Fibroblast of pulmonary artery (primary cell): ENCODE measurements at regions not wholly inside any gene's neighbourhood (a gene's known extent, or its start where the extent isn't known, plus 50 kb on each side); places are given as distances from the start of the nearest gene placed in this dataset.
"Not testable (repeated sequence)": the region's sequence is repeated elsewhere in the genome, so short reads cannot be mapped to it uniquely, and the experiment has no call there.

Source experiments
- DNase-seq: peaks from one replicate; pipeline ENCODE4 v3.0.0-alpha.2; 2010; ENCODE audit warnings: low read depth
- H3K4me3 ChIP-seq: replicated peaks from 2 replicates; pipeline ENCODE4 v1.5.1; 2011; ENCODE audit warnings: low read depth, mild to moderate bottlenecking, control low read depth, low read length, moderate library complexity
- CTCF ChIP-seq: IDR thresholded peaks from 2 replicates; pipeline ENCODE4 v1.5.1; 2011; ENCODE audit warnings: mild to moderate bottlenecking, control low read depth, low read length, inconsistent platforms; ENCODE audit errors: missing control alignments

GRCh38 chr21:32867597-32867996 lies 96.0 kb upstream of the PAXBP1 start:
- H3K4me3 ChIP-seq = no peak overlapping the region
- TF ChIP-seq CTCF = no peak
- no peak for DNase-seq

DNA sequence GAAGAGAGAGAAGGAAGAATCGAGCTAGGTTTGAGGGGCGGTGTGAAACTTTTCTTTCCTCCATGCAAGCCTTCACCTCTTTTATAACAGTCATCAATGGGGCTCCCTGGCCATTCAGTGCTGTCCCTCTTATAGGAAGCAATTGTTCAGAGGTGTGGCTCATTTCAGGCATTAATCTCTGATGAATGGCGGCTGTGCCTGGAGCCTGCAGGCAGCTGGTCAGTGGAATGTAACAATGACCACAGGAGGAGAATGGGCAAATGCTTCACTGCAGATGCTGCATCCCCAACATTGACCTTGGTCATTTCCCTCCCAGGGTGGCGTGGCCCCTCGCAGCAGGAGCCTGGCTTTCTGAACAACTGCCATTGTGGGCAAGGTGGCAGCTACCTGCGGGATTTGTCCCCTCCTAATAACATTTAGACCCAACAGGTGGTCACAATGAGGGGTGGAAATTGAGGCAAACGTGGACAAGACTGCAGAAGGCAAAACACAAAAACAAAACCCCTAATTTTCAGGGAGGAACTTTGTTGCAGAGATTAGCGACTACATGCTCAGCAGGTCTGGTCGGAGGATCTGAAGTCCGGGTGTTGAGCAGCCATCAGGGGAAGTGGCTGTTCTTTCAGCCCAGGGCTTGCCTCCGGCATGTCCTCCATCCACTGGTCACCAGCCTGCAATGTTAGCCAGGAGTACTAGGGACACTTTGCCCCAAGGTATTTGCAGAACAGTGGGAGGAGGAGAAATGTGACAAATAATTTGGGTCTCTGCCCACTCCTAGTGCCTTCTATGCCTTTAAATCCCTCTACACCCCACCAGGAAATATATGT lies 97.3 kb upstream of the PAXBP1 start:
- H3K4me3 ChIP-seq = no peak overlapping the region
- TF ChIP-seq CTCF = no peak
- DNase-seq = no peak

DNA sequence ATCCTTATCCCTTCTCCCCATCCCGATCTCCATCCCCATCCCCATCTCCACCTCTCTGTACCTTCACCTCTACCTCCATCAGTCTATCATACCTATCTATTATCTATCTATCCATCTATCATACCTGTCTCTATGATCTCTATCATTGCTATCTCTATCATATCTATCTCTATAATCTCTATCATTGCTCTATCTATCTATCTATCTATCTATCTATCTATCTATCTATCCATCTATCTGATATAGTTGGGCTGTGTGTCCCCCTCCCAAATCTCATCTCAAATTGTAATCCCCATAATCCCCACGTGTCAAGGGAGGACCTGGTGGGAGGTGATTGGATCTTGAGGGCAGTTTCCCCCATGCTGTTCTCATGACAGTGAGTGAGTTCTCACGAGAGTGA lies 97.9 kb upstream of the PAXBP1 start:
- no peak for TF ChIP-seq CTCF
- H3K4me3 ChIP-seq = no peak overlapping the region
- DNase-seq = no peak

DNA sequence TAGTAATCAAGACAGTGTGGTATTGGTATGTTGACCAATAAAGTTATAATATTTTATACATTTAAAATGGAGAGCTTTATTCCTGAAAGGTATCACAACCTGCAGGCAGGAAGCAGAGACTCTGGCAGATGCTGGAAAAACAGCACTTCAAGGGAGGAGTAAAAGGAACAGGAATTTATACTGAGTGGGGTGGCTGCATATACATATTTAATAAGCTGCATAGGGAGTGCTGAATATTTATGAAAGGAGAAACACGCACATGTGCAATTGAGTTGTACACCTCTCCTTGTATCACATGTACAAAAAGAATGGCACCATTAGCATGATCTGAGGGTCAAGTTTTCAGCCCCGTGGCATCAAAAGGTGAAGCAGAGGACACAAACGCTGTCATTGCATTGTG lies 104.9 kb upstream of the PAXBP1 start:
- no peak overlapping the region for H3K4me3 ChIP-seq
- DNase-seq = no peak
- TF ChIP-seq CTCF = no peak

GRCh38 chr21:32877888-32878287 lies 106.3 kb upstream of the PAXBP1 start:
- not testable (repeated sequence) for DNase-seq, H3K4me3 ChIP-seq

- H3K4me3 ChIP-seq = no peak overlapping the region
- no peak for TF ChIP-seq CTCF
- DNase-seq = no peak
Measured at GRCh38 chr21:32878661-32879060, 107.1 kb upstream of the PAXBP1 start.

- no peak overlapping the region for H3K4me3 ChIP-seq
- TF ChIP-seq CTCF = no peak
- no peak for DNase-seq
Measured at GRCh38 chr21:32881458-32881857, 109.9 kb upstream of the PAXBP1 start.
